NT2/D1 (cell line): ENCODE measurements at regions not wholly inside any gene's neighbourhood (a gene's known extent, or its start where the extent isn't known, plus 50 kb on each side); places are given as distances from the start of the nearest gene placed in this dataset.

Experiments
- DNase-seq: peaks from one replicate; pipeline ENCODE4 v3.0.0-alpha.2; 2011; ENCODE audit warnings: low read depth, low spot score
- H3K27me3 ChIP-seq: 2 replicates; pipeline ENCODE4 v1.6.0; 2011; ENCODE audit warnings: mild to moderate bottlenecking; ENCODE audit not compliant: insufficient read length, insufficient read depth
- H3K36me3 ChIP-seq: 2 replicates; pipeline ENCODE4 v1.6.1; 2011; ENCODE audit warnings: mild to moderate bottlenecking, low read length, mixed read lengths; ENCODE audit not compliant: insufficient read depth, insufficient read length
- H3K4me1 ChIP-seq: 2 replicates; pipeline ENCODE4 v1.5.1; 2011; ENCODE audit not compliant: insufficient read depth, insufficient read length
- H3K4me3 ChIP-seq: 2 replicates; pipeline ENCODE4 v1.5.1; 2011; ENCODE audit warnings: low read depth; ENCODE audit not compliant: insufficient read length
- H3K9ac ChIP-seq: 2 replicates; pipeline ENCODE4 v1.6.0; 2011; ENCODE audit warnings: low read depth; ENCODE audit not compliant: insufficient read length
- H3K9me3 ChIP-seq: 2 replicates; pipeline ENCODE4 v1.5.1; 2011; ENCODE audit warnings: mild to moderate bottlenecking, low read length; ENCODE audit not compliant: insufficient read depth
- SUZ12 ChIP-seq: IDR thresholded peaks from 2 replicates; pipeline ENCODE4 v1.6.1; 2011; ENCODE audit not compliant: insufficient read length, insufficient read depth; ENCODE audit errors: extremely low read depth
- YY1 ChIP-seq: IDR thresholded peaks from 2 replicates; pipeline ENCODE4 v1.6.1; 2011; ENCODE audit not compliant: insufficient read length, insufficient read depth
- ZNF274 ChIP-seq: IDR thresholded peaks from 2 replicates; pipeline ENCODE4 v1.6.1; 2011; ENCODE audit warnings: mild to moderate bottlenecking, low read depth, low read length

- no peaks in the 10 kb centered on the region for H3K9me3 ChIP-seq
- H3K36me3 ChIP-seq = no peaks in the 10 kb centered on the region
- no peak for TF ChIP-seq ZNF274
- TF ChIP-seq SUZ12 = no peak
- H3K27me3 ChIP-seq = no peaks in the 10 kb centered on the region
- no peak overlapping the region for H3K4me3 ChIP-seq
- no peaks in the 10 kb centered on the region for H3K4me1 ChIP-seq
- DNase-seq = no peak
- H3K9ac ChIP-seq = no peak overlapping the region
Observed at GRCh38 chr5:164186550-164186949, 681.1 kb downstream of the MAT2B start.

DNA sequence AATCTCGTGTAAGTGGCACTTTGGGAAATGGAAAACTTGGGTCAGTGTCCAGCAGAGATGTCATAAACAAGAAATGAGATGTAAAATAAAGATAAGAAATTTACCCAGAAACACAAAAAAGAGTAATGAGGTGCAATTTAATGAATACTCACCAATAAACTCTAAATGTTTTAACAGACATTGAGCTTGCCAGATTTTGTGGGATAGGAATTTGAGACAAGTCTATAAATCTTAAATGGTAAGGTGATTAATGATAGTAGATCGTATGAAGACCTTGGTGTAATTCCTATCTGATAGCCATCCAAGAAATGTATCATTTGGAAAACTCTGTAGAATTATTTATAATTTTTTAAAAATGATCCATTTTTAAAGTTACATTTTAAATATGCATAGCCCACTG lies 682.4 kb downstream of the MAT2B start:
- H3K4me3 ChIP-seq = no peak overlapping the region
- no peaks in the 10 kb centered on the region for H3K36me3 ChIP-seq
- TF ChIP-seq YY1 (no peak), SUZ12 (no peak), ZNF274 (no peak)
- H3K9ac ChIP-seq = no peak overlapping the region
- H3K4me1 ChIP-seq = no peaks in the 10 kb centered on the region
- H3K9me3 ChIP-seq = no peaks in the 10 kb centered on the region
- no peak for DNase-seq
- no peaks in the 10 kb centered on the region for H3K27me3 ChIP-seq

DNA sequence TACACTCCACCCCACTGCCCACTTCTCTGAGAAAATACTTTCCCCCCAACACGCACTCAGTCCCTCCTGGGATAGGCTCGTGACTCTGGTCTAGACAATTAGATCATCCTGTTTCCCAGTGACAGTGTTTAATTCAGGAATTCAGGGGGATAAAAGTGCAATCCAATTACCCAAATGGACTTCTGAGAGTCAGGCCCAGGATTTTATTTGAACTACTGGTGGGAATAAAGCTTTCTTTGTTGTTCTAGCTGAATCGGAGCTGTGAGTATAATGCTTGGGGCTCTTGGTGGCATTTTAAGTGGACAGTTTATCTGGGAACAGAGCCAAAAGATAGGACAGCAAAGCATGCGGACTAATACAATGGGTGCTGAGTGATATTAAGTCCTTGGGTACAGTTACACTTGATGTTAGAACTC lies 683.3 kb downstream of the MAT2B start:
- TF ChIP-seq YY1 (no peak), ZNF274 (no peak), SUZ12 (no peak)
- H3K4me1 ChIP-seq = no peaks in the 10 kb centered on the region
- H3K27me3 ChIP-seq = no peaks in the 10 kb centered on the region
- no peaks in the 10 kb centered on the region for H3K36me3 ChIP-seq
- DNase-seq = no peak
- no peaks in the 10 kb centered on the region for H3K9me3 ChIP-seq
- no peak overlapping the region for H3K4me3 ChIP-seq
- H3K9ac ChIP-seq = no peak overlapping the region

GRCh38 chr5:164191240-164191639 lies 685.8 kb downstream of the MAT2B start:
- no peak for DNase-seq
- Histone ChIP-seq H3K4me1 (no peaks in the 10 kb centered on the region), H3K36me3 (no peaks in the 10 kb centered on the region), H3K4me3 (no peak overlapping the region), H3K9ac (no peak overlapping the region), H3K9me3 (no peaks in the 10 kb centered on the region), H3K27me3 (no peaks in the 10 kb centered on the region)
- TF ChIP-seq YY1 (no peak), ZNF274 (no peak), SUZ12 (no peak)

- no peak for DNase-seq
- TF ChIP-seq YY1 = no peak
- TF ChIP-seq SUZ12 = no peak
- Histone ChIP-seq H3K4me1 (no peaks in the 10 kb centered on the region), H3K4me3 (no peak overlapping the region), H3K36me3 (no peaks in the 10 kb centered on the region), H3K9ac (no peak overlapping the region), H3K9me3 (no peaks in the 10 kb centered on the region), H3K27me3 (no peaks in the 10 kb centered on the region)
Observed at GRCh38 chr5:164202338-164202737, 696.9 kb downstream of the MAT2B start.

- Histone ChIP-seq H3K9me3 (no peaks in the 10 kb centered on the region), H3K36me3 (no peaks in the 10 kb centered on the region), H3K4me1 (no peaks in the 10 kb centered on the region), H3K4me3 (no peak overlapping the region), H3K9ac (no peak overlapping the region), H3K27me3 (no peaks in the 10 kb centered on the region)
- no peak for TF ChIP-seq SUZ12
- no peak for TF ChIP-seq ZNF274
- no peak for TF ChIP-seq YY1
- DNase-seq = no peak
Observed at GRCh38 chr5:164203581-164204225, 698.3 kb downstream of the MAT2B start.

GRCh38 chr5:164204338-164204946 lies 699.0 kb downstream of the MAT2B start:
- Histone ChIP-seq H3K4me3 (no peak overlapping the region), H3K9me3 (no peaks in the 10 kb centered on the region), H3K27me3 (no peaks in the 10 kb centered on the region), H3K9ac (no peak overlapping the region), H3K36me3 (no peaks in the 10 kb centered on the region), H3K4me1 (no peaks in the 10 kb centered on the region)
- no peak for DNase-seq
- no peak for TF ChIP-seq ZNF274
- TF ChIP-seq SUZ12 = no peak
- no peak for TF ChIP-seq YY1
